Progenitor cell of endocrine pancreas (in vitro differentiated cells): ENCODE measurements at regions not wholly inside any gene's neighbourhood (a gene's known extent, or its start where the extent isn't known, plus 50 kb on each side); places are given as distances from the start of the nearest gene placed in this dataset.
"Not testable (repeated sequence)": the region's sequence is repeated elsewhere in the genome, so short reads cannot be mapped to it uniquely, and the experiment has no call there.

Source experiments
- DNase-seq: peaks from one replicate; pipeline ENCODE4 v3.0.0; 2021; ENCODE audit warnings: low spot score; ENCODE audit not compliant: unreplicated experiment
- H3K27ac Mint-ChIP-seq: 2 replicates; pipeline ENCODE4 v1.8.0; 2021; ENCODE audit warnings: mild to moderate bottlenecking, moderate library complexity, mixed read lengths
- H3K27me3 Mint-ChIP-seq: 2 replicates; pipeline ENCODE4 v1.8.0; 2021; ENCODE audit warnings: mixed read lengths
- H3K36me3 Mint-ChIP-seq: 2 replicates; pipeline ENCODE4 v1.8.0; 2022; ENCODE audit warnings: mixed read lengths; ENCODE audit not compliant: insufficient read depth
- H3K4me1 Mint-ChIP-seq: 2 replicates; pipeline ENCODE4 v1.8.0; 2021; ENCODE audit warnings: low read depth, mixed read lengths
- H3K4me3 Mint-ChIP-seq: 2 replicates; pipeline ENCODE4 v1.8.0; 2021; ENCODE audit warnings: low read depth, mild to moderate bottlenecking, moderate library complexity, mixed read lengths
- H3K9me3 Mint-ChIP-seq: 2 replicates; pipeline ENCODE4 v1.8.0; 2021; ENCODE audit warnings: low read depth, mixed read lengths

- not testable (repeated sequence) for DNase-seq, H3K36me3 Mint-ChIP-seq, H3K4me1 Mint-ChIP-seq, H3K27ac Mint-ChIP-seq, H3K4me3 Mint-ChIP-seq, H3K27me3 Mint-ChIP-seq
- peaks cover 41% of the 10 kb centered on the region for H3K9me3 Mint-ChIP-seq
Observed at GRCh38 chr2:91597436-91597835, 2906.0 kb downstream of the RPIA start.

- not testable (repeated sequence) for DNase-seq, H3K27ac Mint-ChIP-seq, H3K27me3 Mint-ChIP-seq, H3K36me3 Mint-ChIP-seq, H3K4me3 Mint-ChIP-seq, H3K4me1 Mint-ChIP-seq
- H3K9me3 Mint-ChIP-seq: peaks cover 42% of the 10 kb centered on the region
Observed at GRCh38 chr2:91598519-91598918, 2907.0 kb downstream of the RPIA start.

GRCh38 chr2:91599000-91599399 lies 2907.5 kb downstream of the RPIA start:
- H3K9me3 Mint-ChIP-seq: peaks cover 42% of the 10 kb centered on the region
- not testable (repeated sequence) for H3K4me3 Mint-ChIP-seq, H3K27ac Mint-ChIP-seq, DNase-seq, H3K36me3 Mint-ChIP-seq, H3K27me3 Mint-ChIP-seq, H3K4me1 Mint-ChIP-seq

GRCh38 chr2:91602860-91603259 lies 2911.4 kb downstream of the RPIA start:
- H3K4me1 Mint-ChIP-seq, H3K27me3 Mint-ChIP-seq, H3K36me3 Mint-ChIP-seq, H3K4me3 Mint-ChIP-seq, H3K27ac Mint-ChIP-seq, DNase-seq: not testable (repeated sequence)
- peaks cover 22% of the 10 kb centered on the region for H3K9me3 Mint-ChIP-seq

- H3K27me3 Mint-ChIP-seq, H3K4me3 Mint-ChIP-seq, H3K27ac Mint-ChIP-seq, DNase-seq, H3K4me1 Mint-ChIP-seq, H3K36me3 Mint-ChIP-seq: not testable (repeated sequence)
- peaks cover 14% of the 10 kb centered on the region for H3K9me3 Mint-ChIP-seq
Observed at GRCh38 chr2:91603996-91604395, 2912.5 kb downstream of the RPIA start.

GRCh38 chr2:91604629-91605028 lies 2913.2 kb downstream of the RPIA start:
- H3K4me3 Mint-ChIP-seq, H3K27ac Mint-ChIP-seq, H3K9me3 Mint-ChIP-seq, H3K27me3 Mint-ChIP-seq, H3K36me3 Mint-ChIP-seq, DNase-seq, H3K4me1 Mint-ChIP-seq: not testable (repeated sequence)

GRCh38 chr2:91623739-91624138 lies 2932.3 kb downstream of the RPIA start:
- not testable (repeated sequence) for H3K4me3 Mint-ChIP-seq, H3K4me1 Mint-ChIP-seq, H3K9me3 Mint-ChIP-seq, DNase-seq, H3K36me3 Mint-ChIP-seq, H3K27ac Mint-ChIP-seq, H3K27me3 Mint-ChIP-seq

- H3K27me3 Mint-ChIP-seq, H3K4me3 Mint-ChIP-seq, H3K36me3 Mint-ChIP-seq, H3K27ac Mint-ChIP-seq, H3K4me1 Mint-ChIP-seq, DNase-seq, H3K9me3 Mint-ChIP-seq: not testable (repeated sequence)
Observed at GRCh38 chr2:91628471-91628870, 2937.0 kb downstream of the RPIA start.

- H3K36me3 Mint-ChIP-seq, DNase-seq, H3K4me1 Mint-ChIP-seq, H3K27me3 Mint-ChIP-seq, H3K9me3 Mint-ChIP-seq, H3K4me3 Mint-ChIP-seq, H3K27ac Mint-ChIP-seq: not testable (repeated sequence)
Observed at GRCh38 chr2:91657193-91657592, 2965.7 kb downstream of the RPIA start.

GRCh38 chr2:91658336-91658735 lies 2966.9 kb downstream of the RPIA start:
- H3K27ac Mint-ChIP-seq, H3K27me3 Mint-ChIP-seq: not testable (repeated sequence)

GRCh38 chr2:91659189-91659916 lies 2967.9 kb downstream of the RPIA start:
- not testable (repeated sequence) for H3K27me3 Mint-ChIP-seq
- H3K4me3 Mint-ChIP-seq: peak overlapping the region; percentile 73

More at GRCh38 chr2:91658336-91658735, 2966.9 kb downstream of the RPIA start:
- H3K9me3 Mint-ChIP-seq, DNase-seq, H3K4me1 Mint-ChIP-seq, H3K4me3 Mint-ChIP-seq, H3K36me3 Mint-ChIP-seq: not testable (repeated sequence)

GRCh38 chr2:91659917-91660275 lies 2968.4 kb downstream of the RPIA start:
- H3K4me3 Mint-ChIP-seq: peak overlapping the region; percentile 73
- H3K4me1 Mint-ChIP-seq, H3K36me3 Mint-ChIP-seq, H3K9me3 Mint-ChIP-seq, H3K27me3 Mint-ChIP-seq: not testable (repeated sequence)
- H3K27ac Mint-ChIP-seq: peak overlapping the region; percentile 82
- DNase-seq: peak; percentile 14

More at GRCh38 chr2:91659189-91659916, 2967.9 kb downstream of the RPIA start:
- DNase-seq, H3K9me3 Mint-ChIP-seq, H3K4me1 Mint-ChIP-seq, H3K36me3 Mint-ChIP-seq, H3K27ac Mint-ChIP-seq: not testable (repeated sequence)

- not testable (repeated sequence) for H3K4me1 Mint-ChIP-seq, DNase-seq, H3K27ac Mint-ChIP-seq, H3K9me3 Mint-ChIP-seq, H3K4me3 Mint-ChIP-seq, H3K36me3 Mint-ChIP-seq, H3K27me3 Mint-ChIP-seq
Observed at GRCh38 chr2:91667341-91667740, 2975.9 kb downstream of the RPIA start.

- H3K36me3 Mint-ChIP-seq, H3K27ac Mint-ChIP-seq, H3K4me1 Mint-ChIP-seq, H3K9me3 Mint-ChIP-seq, H3K4me3 Mint-ChIP-seq, H3K27me3 Mint-ChIP-seq, DNase-seq: not testable (repeated sequence)
Observed at GRCh38 chr2:91685541-91685940, 2994.1 kb downstream of the RPIA start.
